GM12878 (cell line): ENCODE measurements at regions not wholly inside any gene's neighbourhood (a gene's known extent, or its start where the extent isn't known, plus 50 kb on each side); places are given as distances from the start of the nearest gene placed in this dataset.

ENCODE experiments used
- ATAC-seq: fragments of 200-7000 bp; cut with Tn5 transposase; 3 replicates; pipeline ENCODE4 v1.9.1; 2020; ENCODE audit warnings: mild to moderate bottlenecking, moderate library complexity
- BruUV-seq: library from RNA; stranded (reverse); fragments of 400-500 nt; replicated peaks from 2 replicates; lab custom pipeline; 2021; lab: Mats Ljungman, UMichigan
- CTCF ChIA-PET: fragments of 300-600 bp; sonication (Branson Sonifier 250); formaldehyde crosslinking; extraction: SDS; loops from one replicate; lab custom pipeline; 2021; ENCODE audit warnings: inconsistent platforms; lab: Yijun Ruan, JAX
- POLR2A ChIA-PET: fragments of 350-600 bp; formaldehyde crosslinking; extraction: SDS; loops from one replicate; lab custom pipeline; 2021; ENCODE audit warnings: inconsistent platforms; lab: Charles Lee
- RAD21 ChIA-PET: fragments of 300-600 bp; sonication (Branson Sonifier 250); formaldehyde crosslinking; loops from one replicate; lab custom pipeline; 2023; ENCODE audit warnings: antibody characterized with exemption; ENCODE audit not compliant: unreplicated experiment; lab: Charles Lee
- SMC1A ChIA-PET: fragments of 300-600 bp; sonication (Branson Sonifier 250); formaldehyde crosslinking; loops from one replicate; lab custom pipeline; 2023; ENCODE audit not compliant: unreplicated experiment, uncharacterized antibody; lab: Charles Lee
- DNase-seq: peaks from one replicate; pipeline ENCODE4 v3.0.0-alpha.2; 2011; ENCODE audit warnings: low read depth, low spot score
- FAIRE-seq: peaks from 3 replicates; lab custom pipeline; 2011; peaks lifted over from hg19 to GRCh38; lab: Jason Lieb, UNC
- H2AFZ ChIP-seq: 2 replicates; pipeline ENCODE4 v1.6.0; 2011; ENCODE audit warnings: low read depth, low read length, control low read depth; ENCODE audit not compliant: control insufficient read depth
- H3K27ac ChIP-seq: 2 replicates; pipeline ENCODE4 v1.5.1; 2011; ENCODE audit warnings: control low read depth; ENCODE audit not compliant: control insufficient read depth, insufficient read depth
- H3K27me3 ChIP-seq, 2 experiments: replicated peaks in 1 of 2; 2 replicates each; pipeline versions ENCODE4 v1.6.0 to v1.6.1; 2011; ENCODE audit warnings: low read length in 1 of 2; ENCODE audit not compliant: control insufficient read depth in 2 of 2, insufficient read depth in 2 of 2
- H3K36me3 ChIP-seq, 2 experiments: 2 replicates each; pipeline ENCODE4 v1.5.1; 2011; ENCODE audit warnings: low read length in 1 of 2; ENCODE audit not compliant: control insufficient read depth in 2 of 2, insufficient read depth in 2 of 2
- H3K4me1 ChIP-seq: 2 replicates; pipeline ENCODE4 v1.6.1; 2011; ENCODE audit warnings: mild to moderate bottlenecking, low read length, moderate library complexity, mixed read lengths; ENCODE audit not compliant: control insufficient read depth, insufficient read depth
- H3K4me2 ChIP-seq: 2 replicates; pipeline ENCODE4 v1.6.0; 2011; ENCODE audit warnings: control low read depth; ENCODE audit not compliant: control insufficient read depth, insufficient read depth
- H3K4me3 ChIP-seq: fragments of 200-600 bp; sonication (generic); 2 replicates; pipeline ENCODE4 v1.5.1; 2016
- H3K79me2 ChIP-seq: 2 replicates; pipeline ENCODE4 v1.6.0; 2011; ENCODE audit warnings: low read length; ENCODE audit not compliant: control insufficient read depth, insufficient read depth
- H3K9ac ChIP-seq: 2 replicates; pipeline ENCODE4 v1.8.0; 2011; ENCODE audit warnings: low read length, control low read depth, mixed read lengths; ENCODE audit not compliant: control insufficient read depth, insufficient read depth
- H3K9me3 ChIP-seq: replicated peaks from 3 replicates; pipeline ENCODE4 v1.5.1; 2011; ENCODE audit warnings: mild to moderate bottlenecking, low read length; ENCODE audit not compliant: control insufficient read depth, insufficient read depth
- H4K20me1 ChIP-seq: 2 replicates; pipeline ENCODE4 v1.6.0; 2011; ENCODE audit not compliant: control insufficient read depth, insufficient read depth
- GATAD2B ChIP-seq: fragments of 450-650 bp; conservative IDR thresholded peaks from 2 replicates; pipeline ENCODE4 v1.6.1; 2017; ENCODE audit warnings: low read depth, mild to moderate bottlenecking, moderate library complexity
- MTA2 ChIP-seq: fragments of 450-650 bp; IDR thresholded peaks from 2 replicates; pipeline ENCODE4 v1.6.1; 2016; ENCODE audit warnings: low read depth, mild to moderate bottlenecking, moderate library complexity
- SIX5 ChIP-seq: IDR thresholded peaks from 2 replicates; pipeline ENCODE4 v1.6.1; 2011; ENCODE audit warnings: mild to moderate bottlenecking, low read depth, low read length, moderate library complexity; ENCODE audit not compliant: severe bottlenecking
- TBL1XR1 ChIP-seq: IDR thresholded peaks from 2 replicates; pipeline ENCODE4 v1.6.1; 2012; ENCODE audit warnings: low read depth, low read length, improper control_type of control experiment
- TCF3 ChIP-seq: IDR thresholded peaks from 2 replicates; pipeline ENCODE4 v1.6.1; 2012; ENCODE audit warnings: low read depth, mild to moderate bottlenecking, low read length, borderline replicate concordance; ENCODE audit not compliant: insufficient read depth
- YBX1 ChIP-seq: fragments of 450-650 bp; IDR thresholded peaks from 2 replicates; pipeline ENCODE4 v1.6.1; 2016; ENCODE audit warnings: antibody characterized with exemption
- WGBS: methylation state at CpG from one replicate; pipeline ENCODE4 v1.1.6; 2016; ENCODE audit warnings: low lambda C conversion rate; ENCODE audit not compliant: insufficient replicate concordance, insufficient coverage; ENCODE audit errors: missing lambda C conversion rate; 5-methylcytosine and 5-hydroxymethylcytosine counted together
- in situ Hi-C: fragments of 300-500 bp; cut with MboI; formaldehyde crosslinking; loops from 9 replicates; pipeline ENCODE4 v1.14.3; 2018; ENCODE audit warnings: mixed read lengths
- intact Hi-C: fragments of 100-400 bp; cut with micrococcal nuclease; formaldehyde crosslinking; loops from one replicate; pipeline ENCODE4 v1.14.2; 2022; ENCODE audit not compliant: unreplicated experiment
- TF ChIP-seq, protein P1 (sequence below): IDR thresholded peaks from 2 replicates; pipeline ENCODE4 v1.6.1; 2012; ENCODE audit warnings: improper control_type of control experiment, low read depth, low read length; ENCODE audit not compliant: insufficient replicate concordance
- TF ChIP-seq, protein P2 (sequence below): fragments of 450-650 bp; IDR thresholded peaks from 2 replicates; pipeline ENCODE4 v1.6.1; 2017; ENCODE audit warnings: mild to moderate bottlenecking, moderate library complexity
- TF ChIP-seq, protein P3 (sequence below): fragments of 450-650 bp; IDR thresholded peaks from 2 replicates; pipeline ENCODE4 v1.6.1; 2017; ENCODE audit warnings: antibody characterized with exemption, mild to moderate bottlenecking, moderate library complexity

DNA sequence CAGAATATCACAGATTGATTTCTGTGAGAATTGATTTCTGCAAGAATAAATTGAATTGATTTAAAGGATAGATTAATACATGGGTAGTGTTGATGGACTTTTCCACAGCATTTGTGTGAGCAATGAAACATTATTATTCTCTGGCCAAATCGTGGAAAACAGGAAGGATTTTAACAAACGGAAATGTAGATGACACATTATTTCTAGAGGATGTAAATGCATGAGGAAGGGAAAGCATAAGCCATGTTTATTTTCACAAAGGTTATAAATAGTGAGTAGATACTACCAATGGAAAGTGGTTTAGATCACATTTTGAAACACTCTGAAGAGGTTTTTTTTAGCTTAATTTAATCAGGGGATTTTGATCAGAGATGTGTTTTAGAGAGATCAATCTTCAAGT lies 1534.6 kb upstream of the MIR17HG start:
- DNase-seq (no peak), ATAC-seq (no peak), FAIRE-seq (no peak)
- ChIA-PET RAD21 (no interaction called here), CTCF (no interaction called here), SMC1A (no interaction called here), POLR2A (no interaction called here)
- Histone ChIP-seq H3K4me2 (no peak overlapping the region), H4K20me1 (no peaks in the 10 kb centered on the region), H3K9ac (no peak overlapping the region), H3K27ac (no peak overlapping the region), H3K4me1 (no peaks in the 10 kb centered on the region), H3K4me3 (no peak overlapping the region), H3K9me3 (no peaks in the 10 kb centered on the region), H3K27me3 (no peaks in the 10 kb centered on the region), H2AFZ (no peak overlapping the region), H3K36me3 (no peaks in the 10 kb centered on the region), H3K79me2 (no peaks in the 10 kb centered on the region)
- 31% methylated on average over 2 of the region's 2 CpGs for WGBS
- in situ Hi-C loops (no loop called here), intact Hi-C loops (no loop called here)
- BruUV-seq: no TSS peak
- TF ChIP-seq GATAD2B (no peak), SIX5 (no peak), TBL1XR1 (no peak), MTA2 (no peak), YBX1 (no peak), TCF3 (no peak)
- TF ChIP-seq, protein P1, sequence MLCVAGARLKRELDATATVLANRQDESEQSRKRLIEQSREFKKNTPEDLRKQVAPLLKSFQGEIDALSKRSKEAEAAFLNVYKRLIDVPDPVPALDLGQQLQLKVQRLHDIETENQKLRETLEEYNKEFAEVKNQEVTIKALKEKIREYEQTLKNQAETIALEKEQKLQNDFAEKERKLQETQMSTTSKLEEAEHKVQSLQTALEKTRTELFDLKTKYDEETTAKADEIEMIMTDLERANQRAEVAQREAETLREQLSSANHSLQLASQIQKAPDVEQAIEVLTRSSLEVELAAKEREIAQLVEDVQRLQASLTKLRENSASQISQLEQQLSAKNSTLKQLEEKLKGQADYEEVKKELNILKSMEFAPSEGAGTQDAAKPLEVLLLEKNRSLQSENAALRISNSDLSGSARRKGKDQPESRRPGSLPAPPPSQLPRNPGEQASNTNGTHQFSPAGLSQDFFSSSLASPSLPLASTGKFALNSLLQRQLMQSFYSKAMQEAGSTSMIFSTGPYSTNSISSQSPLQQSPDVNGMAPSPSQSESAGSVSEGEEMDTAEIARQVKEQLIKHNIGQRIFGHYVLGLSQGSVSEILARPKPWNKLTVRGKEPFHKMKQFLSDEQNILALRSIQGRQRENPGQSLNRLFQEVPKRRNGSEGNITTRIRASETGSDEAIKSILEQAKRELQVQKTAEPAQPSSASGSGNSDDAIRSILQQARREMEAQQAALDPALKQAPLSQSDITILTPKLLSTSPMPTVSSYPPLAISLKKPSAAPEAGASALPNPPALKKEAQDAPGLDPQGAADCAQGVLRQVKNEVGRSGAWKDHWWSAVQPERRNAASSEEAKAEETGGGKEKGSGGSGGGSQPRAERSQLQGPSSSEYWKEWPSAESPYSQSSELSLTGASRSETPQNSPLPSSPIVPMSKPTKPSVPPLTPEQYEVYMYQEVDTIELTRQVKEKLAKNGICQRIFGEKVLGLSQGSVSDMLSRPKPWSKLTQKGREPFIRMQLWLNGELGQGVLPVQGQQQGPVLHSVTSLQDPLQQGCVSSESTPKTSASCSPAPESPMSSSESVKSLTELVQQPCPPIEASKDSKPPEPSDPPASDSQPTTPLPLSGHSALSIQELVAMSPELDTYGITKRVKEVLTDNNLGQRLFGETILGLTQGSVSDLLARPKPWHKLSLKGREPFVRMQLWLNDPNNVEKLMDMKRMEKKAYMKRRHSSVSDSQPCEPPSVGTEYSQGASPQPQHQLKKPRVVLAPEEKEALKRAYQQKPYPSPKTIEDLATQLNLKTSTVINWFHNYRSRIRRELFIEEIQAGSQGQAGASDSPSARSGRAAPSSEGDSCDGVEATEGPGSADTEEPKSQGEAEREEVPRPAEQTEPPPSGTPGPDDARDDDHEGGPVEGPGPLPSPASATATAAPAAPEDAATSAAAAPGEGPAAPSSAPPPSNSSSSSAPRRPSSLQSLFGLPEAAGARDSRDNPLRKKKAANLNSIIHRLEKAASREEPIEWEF: no peak
- TF ChIP-seq, protein P2, sequence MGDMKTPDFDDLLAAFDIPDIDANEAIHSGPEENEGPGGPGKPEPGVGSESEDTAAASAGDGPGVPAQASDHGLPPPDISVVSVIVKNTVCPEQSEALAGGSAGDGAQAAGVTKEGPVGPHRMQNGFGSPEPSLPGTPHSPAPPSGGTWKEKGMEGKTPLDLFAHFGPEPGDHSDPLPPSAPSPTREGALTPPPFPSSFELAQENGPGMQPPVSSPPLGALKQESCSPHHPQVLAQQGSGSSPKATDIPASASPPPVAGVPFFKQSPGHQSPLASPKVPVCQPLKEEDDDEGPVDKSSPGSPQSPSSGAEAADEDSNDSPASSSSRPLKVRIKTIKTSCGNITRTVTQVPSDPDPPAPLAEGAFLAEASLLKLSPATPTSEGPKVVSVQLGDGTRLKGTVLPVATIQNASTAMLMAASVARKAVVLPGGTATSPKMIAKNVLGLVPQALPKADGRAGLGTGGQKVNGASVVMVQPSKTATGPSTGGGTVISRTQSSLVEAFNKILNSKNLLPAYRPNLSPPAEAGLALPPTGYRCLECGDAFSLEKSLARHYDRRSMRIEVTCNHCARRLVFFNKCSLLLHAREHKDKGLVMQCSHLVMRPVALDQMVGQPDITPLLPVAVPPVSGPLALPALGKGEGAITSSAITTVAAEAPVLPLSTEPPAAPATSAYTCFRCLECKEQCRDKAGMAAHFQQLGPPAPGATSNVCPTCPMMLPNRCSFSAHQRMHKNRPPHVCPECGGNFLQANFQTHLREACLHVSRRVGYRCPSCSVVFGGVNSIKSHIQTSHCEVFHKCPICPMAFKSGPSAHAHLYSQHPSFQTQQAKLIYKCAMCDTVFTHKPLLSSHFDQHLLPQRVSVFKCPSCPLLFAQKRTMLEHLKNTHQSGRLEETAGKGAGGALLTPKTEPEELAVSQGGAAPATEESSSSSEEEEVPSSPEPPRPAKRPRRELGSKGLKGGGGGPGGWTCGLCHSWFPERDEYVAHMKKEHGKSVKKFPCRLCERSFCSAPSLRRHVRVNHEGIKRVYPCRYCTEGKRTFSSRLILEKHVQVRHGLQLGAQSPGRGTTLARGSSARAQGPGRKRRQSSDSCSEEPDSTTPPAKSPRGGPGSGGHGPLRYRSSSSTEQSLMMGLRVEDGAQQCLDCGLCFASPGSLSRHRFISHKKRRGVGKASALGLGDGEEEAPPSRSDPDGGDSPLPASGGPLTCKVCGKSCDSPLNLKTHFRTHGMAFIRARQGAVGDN: no peak
- TF ChIP-seq, protein P3, sequence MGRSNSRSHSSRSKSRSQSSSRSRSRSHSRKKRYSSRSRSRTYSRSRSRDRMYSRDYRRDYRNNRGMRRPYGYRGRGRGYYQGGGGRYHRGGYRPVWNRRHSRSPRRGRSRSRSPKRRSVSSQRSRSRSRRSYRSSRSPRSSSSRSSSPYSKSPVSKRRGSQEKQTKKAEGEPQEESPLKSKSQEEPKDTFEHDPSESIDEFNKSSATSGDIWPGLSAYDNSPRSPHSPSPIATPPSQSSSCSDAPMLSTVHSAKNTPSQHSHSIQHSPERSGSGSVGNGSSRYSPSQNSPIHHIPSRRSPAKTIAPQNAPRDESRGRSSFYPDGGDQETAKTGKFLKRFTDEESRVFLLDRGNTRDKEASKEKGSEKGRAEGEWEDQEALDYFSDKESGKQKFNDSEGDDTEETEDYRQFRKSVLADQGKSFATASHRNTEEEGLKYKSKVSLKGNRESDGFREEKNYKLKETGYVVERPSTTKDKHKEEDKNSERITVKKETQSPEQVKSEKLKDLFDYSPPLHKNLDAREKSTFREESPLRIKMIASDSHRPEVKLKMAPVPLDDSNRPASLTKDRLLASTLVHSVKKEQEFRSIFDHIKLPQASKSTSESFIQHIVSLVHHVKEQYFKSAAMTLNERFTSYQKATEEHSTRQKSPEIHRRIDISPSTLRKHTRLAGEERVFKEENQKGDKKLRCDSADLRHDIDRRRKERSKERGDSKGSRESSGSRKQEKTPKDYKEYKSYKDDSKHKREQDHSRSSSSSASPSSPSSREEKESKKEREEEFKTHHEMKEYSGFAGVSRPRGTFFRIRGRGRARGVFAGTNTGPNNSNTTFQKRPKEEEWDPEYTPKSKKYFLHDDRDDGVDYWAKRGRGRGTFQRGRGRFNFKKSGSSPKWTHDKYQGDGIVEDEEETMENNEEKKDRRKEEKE: no peak
